IMR-90 (cell line): ENCODE measurements at regions not wholly inside any gene's neighbourhood (a gene's known extent, or its start where the extent isn't known, plus 50 kb on each side); places are given as distances from the start of the nearest gene placed in this dataset.

ENCODE experiments used
- ATAC-seq: fragments of 200-7000 bp; cut with Tn5 transposase; 2 replicates; pipeline ENCODE4 v1.9.1; 2020; ENCODE audit warnings: low read depth, mild to moderate bottlenecking, moderate library complexity
- BruUV-seq: library from RNA; stranded (reverse); fragments of 400-500 nt; replicated peaks from 2 replicates; lab custom pipeline; 2021; lab: Mats Ljungman, UMichigan
- CTCF ChIA-PET: fragments of 300-600 bp; formaldehyde crosslinking; extraction: SDS; loops from one replicate; lab custom pipeline; 2021; ENCODE audit warnings: antibody characterized with exemption; lab: Yijun Ruan, JAX
- POLR2A ChIA-PET: fragments of 300-600 bp; sonication (Branson Sonifier 250); formaldehyde crosslinking; loops from one replicate; lab custom pipeline; 2022; ENCODE audit warnings: antibody characterized with exemption; ENCODE audit not compliant: unreplicated experiment; lab: Charles Lee
- DNase-seq: peaks from one replicate; pipeline ENCODE4 v3.0.0; 2013
- H2AFZ ChIP-seq: replicated peaks from 2 replicates; pipeline ENCODE3; 2013; ENCODE audit warnings: low read length, mild to moderate bottlenecking; ENCODE audit not compliant: poor library complexity
- H2AK5ac ChIP-seq: 2 replicates; pipeline ENCODE4 v1.6.1; 2013; ENCODE audit warnings: low read depth, low read length, inconsistent platforms
- H2AK9ac ChIP-seq: replicated peaks from 2 replicates; pipeline ENCODE3; 2013; ENCODE audit warnings: mild to moderate bottlenecking, low read depth, low read length, moderate library complexity; ENCODE audit not compliant: poor library complexity
- H2BK120ac ChIP-seq: 2 replicates; pipeline ENCODE4 v1.6.1; 2013; ENCODE audit warnings: low read depth, low read length, inconsistent platforms
- H2BK15ac ChIP-seq: 3 replicates; pipeline ENCODE4 v1.6.1; 2013; ENCODE audit warnings: low read depth, low read length, inconsistent platforms
- H2BK20ac ChIP-seq: 2 replicates; pipeline ENCODE4 v1.6.1; 2013; ENCODE audit warnings: low read depth, mild to moderate bottlenecking, inconsistent platforms, low read length, moderate library complexity
- H2BK5ac ChIP-seq: 2 replicates; pipeline ENCODE4 v1.6.1; 2013; ENCODE audit warnings: mild to moderate bottlenecking, low read depth, low read length, inconsistent platforms; ENCODE audit not compliant: poor library complexity, severe bottlenecking
- H3K14ac ChIP-seq: replicated peaks from 2 replicates; pipeline ENCODE4 v1.6.1; 2013; ENCODE audit warnings: low read depth, low read length, inconsistent platforms
- H3K18ac ChIP-seq: 2 replicates; pipeline ENCODE4 v1.6.1; 2013; ENCODE audit warnings: low read depth, low read length, control low read depth
- H3K23ac ChIP-seq: 2 replicates; pipeline ENCODE4 v1.6.1; 2013; ENCODE audit warnings: low read depth, low read length, inconsistent platforms
- H3K27ac ChIP-seq: 2 replicates; pipeline ENCODE4 v1.5.1; 2013; ENCODE audit warnings: mild to moderate bottlenecking, control low read depth, low read length; ENCODE audit not compliant: insufficient read depth
- H3K27me3 ChIP-seq: 2 replicates; pipeline ENCODE4 v1.6.1; 2013; ENCODE audit warnings: low read length; ENCODE audit not compliant: control insufficient read depth, insufficient read depth
- H3K36me3 ChIP-seq: 2 replicates; pipeline ENCODE4 v1.6.1; 2013; ENCODE audit warnings: low read length, mixed read lengths; ENCODE audit not compliant: control insufficient read depth, insufficient read depth
- H3K4ac ChIP-seq: 2 replicates; pipeline ENCODE4 v1.6.1; 2013; ENCODE audit warnings: low read depth, low read length, inconsistent platforms
- H3K4me1 ChIP-seq: 2 replicates; pipeline ENCODE4 v1.6.1; 2013; ENCODE audit warnings: low read length, mixed read lengths; ENCODE audit not compliant: control insufficient read depth, insufficient read depth
- H3K4me2 ChIP-seq: 2 replicates; pipeline ENCODE4 v1.6.1; 2013; ENCODE audit warnings: low read depth, mild to moderate bottlenecking, control low read depth, low read length, moderate library complexity
- H3K4me3 ChIP-seq: 2 replicates; pipeline ENCODE4 v1.5.1; 2013; ENCODE audit warnings: low read depth, mild to moderate bottlenecking, control low read depth, low read length, moderate library complexity; ENCODE audit not compliant: insufficient read depth
- H3K56ac ChIP-seq: 2 replicates; pipeline ENCODE4 v1.6.1; 2013; ENCODE audit warnings: low read length, inconsistent platforms; ENCODE audit not compliant: insufficient read depth; ENCODE audit errors: extremely low read depth
- H3K79me1 ChIP-seq, 2 experiments: 2 replicates each; pipeline ENCODE4 v1.6.1; 2013; ENCODE audit warnings: low read length in 2 of 2, inconsistent platforms in 1 of 2, low read depth in 1 of 2
- H3K9ac ChIP-seq: 2 replicates; pipeline ENCODE4 v1.6.1; 2013; ENCODE audit warnings: low read depth, low read length, control low read depth
- H3K9me1 ChIP-seq: 2 replicates; pipeline ENCODE4 v1.6.1; 2013; ENCODE audit warnings: low read length, inconsistent platforms; ENCODE audit not compliant: insufficient read depth
- H3K9me3 ChIP-seq: 2 replicates; pipeline ENCODE4 v1.6.1; 2013; ENCODE audit warnings: low read length; ENCODE audit not compliant: control insufficient read depth, insufficient read depth
- H4K20me1 ChIP-seq: 2 replicates; pipeline ENCODE4 v1.6.1; 2013; ENCODE audit warnings: low read length, inconsistent platforms; ENCODE audit not compliant: insufficient read depth
- H4K5ac ChIP-seq: 2 replicates; pipeline ENCODE4 v1.6.1; 2013; ENCODE audit warnings: mild to moderate bottlenecking, low read depth, low read length, control low read depth
- H4K8ac ChIP-seq, 2 experiments: 2 replicates each; pipeline ENCODE4 v1.6.1; 2013; ENCODE audit warnings: low read depth in 2 of 2, low read length in 2 of 2, control low read depth in 1 of 2, inconsistent platforms in 1 of 2
- H4K91ac ChIP-seq: 2 replicates; pipeline ENCODE4 v1.6.1; 2013; ENCODE audit warnings: low read depth, low read length, inconsistent platforms; ENCODE audit not compliant: insufficient read depth
- CHD1 ChIP-seq: IDR thresholded peaks from 2 replicates; pipeline ENCODE4 v1.6.1; 2012; ENCODE audit warnings: low read depth, low read length, improper control_type of control experiment
- ELK1 ChIP-seq: fragments of 150-350 bp; IDR thresholded peaks from 2 replicates; pipeline ENCODE4 v1.6.1; 2016; ENCODE audit warnings: low read depth, mild to moderate bottlenecking, low read length, moderate library complexity, borderline replicate concordance
- MAFK ChIP-seq: IDR thresholded peaks from 2 replicates; pipeline ENCODE4 v1.6.1; 2012; ENCODE audit warnings: low read depth, low read length, improper control_type of control experiment
- MAZ ChIP-seq: IDR thresholded peaks from 2 replicates; pipeline ENCODE4 v1.6.1; 2012; ENCODE audit warnings: low read depth, mild to moderate bottlenecking, low read length, improper control_type of control experiment, moderate library complexity, borderline replicate concordance
- RCOR1 ChIP-seq: IDR thresholded peaks from 2 replicates; pipeline ENCODE4 v1.6.1; 2012; ENCODE audit warnings: mild to moderate bottlenecking, low read length, improper control_type of control experiment; ENCODE audit not compliant: insufficient replicate concordance
- RFX5 ChIP-seq: IDR thresholded peaks from 2 replicates; pipeline ENCODE4 v1.8.0; 2012; ENCODE audit warnings: low read depth, mild to moderate bottlenecking, low read length, moderate library complexity
- SMC3 ChIP-seq: fragments of 150-350 bp; IDR thresholded peaks from 2 replicates; pipeline ENCODE4 v1.6.1; 2016; ENCODE audit warnings: low read depth, mild to moderate bottlenecking, antibody characterized with exemption, low read length, moderate library complexity
- USF2 ChIP-seq: fragments of 150-350 bp; IDR thresholded peaks from 2 replicates; pipeline ENCODE4 v1.6.1; 2017; ENCODE audit warnings: mild to moderate bottlenecking, antibody characterized with exemption, low read length, low read depth
- WGBS, 2 experiments: methylation state at CpG; one replicate each; pipeline versions ENCODE4 v1.1.5 to v1.1.7; 2013; ENCODE audit warnings: missing lambda C conversion rate in 2 of 2; ENCODE audit not compliant: insufficient read length in 1 of 2; ENCODE audit errors: extremely low coverage in 2 of 2; 5-methylcytosine and 5-hydroxymethylcytosine counted together
- dilution Hi-C: fragments of 300-500 bp; cut with HindIII; formaldehyde crosslinking; loops from one replicate; pipeline ENCODE4 v1.14.3; 2018; ENCODE audit warnings: low sequenced_read_pairs; ENCODE audit not compliant: unreplicated experiment
- in situ Hi-C: fragments of 300-500 bp; cut with MboI; formaldehyde crosslinking; loops from 3 replicates; pipeline ENCODE4 v1.14.3; 2019; ENCODE audit warnings: low sequenced_read_pairs, inconsistent platforms, mixed read lengths
- intact Hi-C: fragments of 100-400 bp; cut with micrococcal nuclease; formaldehyde crosslinking; loops from 2 replicates; pipeline ENCODE4 v1.10.0; 2022

- no peaks in the 10 kb centered on the region for H4K20me1 ChIP-seq
- H3K9me1 ChIP-seq: no peaks in the 10 kb centered on the region
- no peak overlapping the region for H3K4ac ChIP-seq
- H3K14ac ChIP-seq: no peak overlapping the region
- H4K8ac ChIP-seq: no peak overlapping the region
- no peak overlapping the region for H2BK5ac ChIP-seq
- no peaks in the 10 kb centered on the region for H3K4me1 ChIP-seq
- dilution Hi-C loops: no loop called here
- POLR2A ChIA-PET: no interaction called here
- H3K36me3 ChIP-seq: no peaks in the 10 kb centered on the region
- no peaks in the 10 kb centered on the region for H3K79me1 ChIP-seq
- H3K56ac ChIP-seq: no peak overlapping the region
- H3K4me2 ChIP-seq: no peak overlapping the region
- no peak overlapping the region for H4K91ac ChIP-seq
- no peak overlapping the region for H3K27ac ChIP-seq
- H2BK120ac ChIP-seq: no peak overlapping the region
- no peak overlapping the region for H2BK20ac ChIP-seq
- DNase-seq (no peak), ATAC-seq (no peak)
- no TSS peak for BruUV-seq
- peaks cover 9% of the 10 kb centered on the region for H3K9me3 ChIP-seq
- H3K23ac ChIP-seq: no peak overlapping the region
- H2BK15ac ChIP-seq: no peak overlapping the region
- H3K4me3 ChIP-seq: no peak overlapping the region
- in situ Hi-C loops: no loop called here
- no peak overlapping the region for H2AFZ ChIP-seq
- TF ChIP-seq RCOR1 (no peak), MAFK (peak; percentile 44), ELK1 (no peak), MAZ (no peak), CHD1 (no peak), SMC3 (no peak), USF2 (no peak), RFX5 (no peak)
- H3K18ac ChIP-seq: no peak overlapping the region
- H3K27me3 ChIP-seq: no peaks in the 10 kb centered on the region
- no peak overlapping the region for H2AK5ac ChIP-seq
- WGBS, 2 experiments: no CpG with 5 or more reads among the region's 2 CpGs
- no peak overlapping the region for H2AK9ac ChIP-seq
- CTCF ChIA-PET: no interaction called here
- intact Hi-C loops: no loop called here
- no peak overlapping the region for H4K5ac ChIP-seq
- H3K9ac ChIP-seq: no peak overlapping the region
These were observed 2135.5 kb downstream of the PCDH7 start for GRCh38 chr4:32855622-32856021.
